ENCODE measurements at regions not wholly inside any gene's neighbourhood (a gene's known extent, or its start where the extent isn't known, plus 50 kb on each side); places are given as distances from the start of the nearest gene placed in this dataset.

DNA sequence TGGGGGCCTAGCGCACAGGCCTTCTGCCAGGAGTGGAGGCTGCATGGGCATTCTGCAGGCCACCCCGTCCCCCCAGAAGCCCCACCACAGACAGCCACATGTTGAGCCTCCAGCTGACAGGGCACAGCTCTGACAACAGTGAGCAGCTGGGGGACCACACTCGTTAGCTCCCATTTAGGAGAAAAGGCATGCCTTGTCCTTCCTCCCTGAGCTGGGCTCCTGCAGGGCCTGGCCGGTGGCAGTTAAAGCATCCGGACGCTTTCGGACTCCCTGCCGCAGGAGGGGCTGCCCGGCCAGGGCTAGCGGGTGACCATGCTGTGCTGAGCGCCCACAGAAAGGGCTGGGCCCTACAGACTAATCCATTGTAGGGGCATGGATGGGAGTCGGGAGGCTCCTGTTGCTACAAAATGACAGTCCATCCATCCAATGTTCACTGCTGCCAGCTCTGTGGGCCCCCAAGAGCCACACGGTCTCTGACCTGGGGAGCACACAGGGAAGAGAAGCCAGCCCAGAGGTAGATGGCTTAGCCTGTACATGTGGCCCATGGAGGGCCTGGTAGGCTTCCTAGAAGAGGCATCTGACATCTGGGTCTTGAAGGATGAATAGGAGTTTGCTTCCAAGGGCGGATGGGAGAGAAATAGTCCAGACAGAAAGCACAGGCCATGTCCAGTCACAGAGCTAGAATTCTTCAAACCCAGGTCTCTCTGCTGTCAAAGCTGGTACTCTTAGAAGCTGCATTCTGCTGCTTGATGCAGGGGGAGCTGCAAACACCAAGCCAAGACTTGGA, 116.5 kb upstream of the VSTM2B start:
- no peak for TF ChIP-seq POLR2A (IDR thresholded peaks at IDR 0.05)
- TF ChIP-seq, protein P1, sequence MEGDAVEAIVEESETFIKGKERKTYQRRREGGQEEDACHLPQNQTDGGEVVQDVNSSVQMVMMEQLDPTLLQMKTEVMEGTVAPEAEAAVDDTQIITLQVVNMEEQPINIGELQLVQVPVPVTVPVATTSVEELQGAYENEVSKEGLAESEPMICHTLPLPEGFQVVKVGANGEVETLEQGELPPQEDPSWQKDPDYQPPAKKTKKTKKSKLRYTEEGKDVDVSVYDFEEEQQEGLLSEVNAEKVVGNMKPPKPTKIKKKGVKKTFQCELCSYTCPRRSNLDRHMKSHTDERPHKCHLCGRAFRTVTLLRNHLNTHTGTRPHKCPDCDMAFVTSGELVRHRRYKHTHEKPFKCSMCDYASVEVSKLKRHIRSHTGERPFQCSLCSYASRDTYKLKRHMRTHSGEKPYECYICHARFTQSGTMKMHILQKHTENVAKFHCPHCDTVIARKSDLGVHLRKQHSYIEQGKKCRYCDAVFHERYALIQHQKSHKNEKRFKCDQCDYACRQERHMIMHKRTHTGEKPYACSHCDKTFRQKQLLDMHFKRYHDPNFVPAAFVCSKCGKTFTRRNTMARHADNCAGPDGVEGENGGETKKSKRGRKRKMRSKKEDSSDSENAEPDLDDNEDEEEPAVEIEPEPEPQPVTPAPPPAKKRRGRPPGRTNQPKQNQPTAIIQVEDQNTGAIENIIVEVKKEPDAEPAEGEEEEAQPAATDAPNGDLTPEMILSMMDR (IDR thresholded peaks at IDR 0.05): no peak
- TF ChIP-seq POLR2AphosphoS5 (IDR thresholded peaks at IDR 0.05): no peak
